Endothelial cell of umbilical vein (primary cell): ENCODE measurements at regions not wholly inside any gene's neighbourhood (a gene's known extent, or its start where the extent isn't known, plus 50 kb on each side); places are given as distances from the start of the nearest gene placed in this dataset.

ENCODE experiments used
- BruUV-seq: library from RNA; stranded (reverse); fragments of 400-500 nt; replicated peaks from 2 replicates; lab custom pipeline; 2021; lab: Mats Ljungman, UMichigan
- CTCF ChIA-PET: fragments of 300-600, 350-600 bp; sonication (Branson Sonifier 250); formaldehyde crosslinking; loops from one replicate; lab custom pipeline; 2021; ENCODE audit warnings: antibody characterized with exemption, inconsistent platforms; lab: Charles Lee
- POLR2A ChIA-PET: fragments of 300-600, 350-600 bp; sonication (Branson Sonifier 250); formaldehyde crosslinking; loops from one replicate; lab custom pipeline; 2021; ENCODE audit warnings: antibody characterized with exemption, inconsistent platforms; lab: Charles Lee
- DNase-seq: peaks from one replicate; pipeline ENCODE4 v3.0.0-alpha.2; 2011; ENCODE audit warnings: low read depth, low spot score
- FAIRE-seq: peaks from 2 replicates; lab custom pipeline; 2011; peaks lifted over from hg19 to GRCh38; lab: Jason Lieb, UNC
- H2AFZ ChIP-seq: 2 replicates; pipeline ENCODE4 v1.6.0; 2012; ENCODE audit warnings: low read depth, low read length, control low read depth, inconsistent platforms
- H3K27ac ChIP-seq: 2 replicates; pipeline ENCODE4 v1.5.1; 2011; ENCODE audit warnings: low read depth, mild to moderate bottlenecking, control low read depth, low read length, moderate library complexity; ENCODE audit not compliant: insufficient read depth
- H3K27me3 ChIP-seq, 2 experiments: 2 replicates each; pipeline versions ENCODE4 v1.6.0 to v1.6.1; 2011; ENCODE audit warnings: low read length in 2 of 2, mixed read lengths in 1 of 2; ENCODE audit not compliant: control insufficient read depth in 2 of 2, insufficient read depth in 2 of 2
- H3K36me3 ChIP-seq, 2 experiments: 2 replicates in 1 of 2; 3 replicates in 1 of 2; pipeline ENCODE4 v1.5.1; 2011; ENCODE audit warnings: low read length in 2 of 2, mild to moderate bottlenecking in 1 of 2, moderate library complexity in 1 of 2; ENCODE audit not compliant: control insufficient read depth in 2 of 2, insufficient read depth in 2 of 2; ENCODE audit errors: extremely low read depth in 1 of 2
- H3K4me1 ChIP-seq: 3 replicates; pipeline ENCODE4 v1.5.1; 2011; ENCODE audit warnings: mild to moderate bottlenecking, low read length; ENCODE audit not compliant: control insufficient read depth, insufficient read depth; ENCODE audit errors: extremely low read depth
- H3K4me2 ChIP-seq: 2 replicates; pipeline ENCODE4 v1.6.1; 2011; ENCODE audit warnings: low read length, control low read depth, mixed read lengths; ENCODE audit not compliant: insufficient read depth
- H3K4me3 ChIP-seq, 3 experiments: fragments of 200-600 bp in 1 of 3; sonication (generic), shearing (Covaris generic) in 1 of 3; replicated peaks in 1 of 3; 2 replicates each; pipeline ENCODE4 v1.5.1; 2011 to 2016; ENCODE audit warnings: control low read depth in 3 of 3, low read length in 3 of 3, mild to moderate bottlenecking in 2 of 3, inconsistent platforms in 1 of 3, low read depth in 1 of 3, moderate library complexity in 1 of 3; ENCODE audit not compliant: insufficient read depth in 1 of 3
- H3K79me2 ChIP-seq: 2 replicates; pipeline ENCODE4 v1.6.0; 2012; ENCODE audit warnings: low read length, inconsistent platforms; ENCODE audit not compliant: control insufficient read depth, insufficient read depth
- H3K9ac ChIP-seq: replicated peaks from 2 replicates; pipeline ENCODE3; 2011; ENCODE audit warnings: low read length, control low read depth; ENCODE audit not compliant: insufficient read depth; ENCODE audit errors: extremely low read depth
- H3K9me1 ChIP-seq: replicated peaks from 3 replicates; pipeline ENCODE4 v1.6.0; 2011; ENCODE audit warnings: mild to moderate bottlenecking, low read length; ENCODE audit not compliant: control insufficient read depth, insufficient read depth; ENCODE audit errors: extremely low read depth
- H3K9me3 ChIP-seq: replicated peaks from 2 replicates; pipeline ENCODE4 v1.5.1; 2012; ENCODE audit warnings: low read length, inconsistent platforms; ENCODE audit not compliant: control insufficient read depth, insufficient read depth
- H4K20me1 ChIP-seq: replicated peaks from 2 replicates; pipeline ENCODE3; 2011; ENCODE audit warnings: mild to moderate bottlenecking, low read length; ENCODE audit not compliant: control insufficient read depth, insufficient read depth; ENCODE audit errors: extremely low read depth
- CTCF ChIP-seq, 2 donors: IDR thresholded peaks; 1 replicate in 1 of 2; 2 replicates in 1 of 2; pipeline ENCODE4 v1.5.1; 2011; ENCODE audit warnings: low read length in 2 of 2, mild to moderate bottlenecking in 2 of 2, moderate library complexity in 2 of 2, control low read depth in 1 of 2, inconsistent platforms in 1 of 2, low read depth in 1 of 2; ENCODE audit not compliant: insufficient read depth in 1 of 2; ENCODE audit errors: extremely low read depth in 1 of 2
- EZH2 ChIP-seq: IDR thresholded peaks from 2 replicates; pipeline ENCODE4 v1.6.1; 2012; ENCODE audit warnings: borderline replicate concordance, low read depth, mild to moderate bottlenecking, moderate library complexity, low read length, inconsistent platforms; ENCODE audit not compliant: severe bottlenecking
- FOS ChIP-seq: IDR thresholded peaks from 2 replicates; pipeline ENCODE4 v1.6.1; 2011; ENCODE audit warnings: mild to moderate bottlenecking, low read length, moderate library complexity, borderline replicate concordance; ENCODE audit not compliant: insufficient read depth
- GATA2 ChIP-seq: IDR thresholded peaks from 2 replicates; pipeline ENCODE4 v1.7.0; 2011; ENCODE audit warnings: low read depth, mild to moderate bottlenecking, moderate library complexity, mixed read lengths, low read length; ENCODE audit not compliant: insufficient read length, insufficient read depth
- JUN ChIP-seq: IDR thresholded peaks from 2 replicates; pipeline ENCODE4 v1.6.1; 2011; ENCODE audit warnings: borderline replicate concordance, low read depth; ENCODE audit not compliant: insufficient read length, insufficient read depth
- MAX ChIP-seq: IDR thresholded peaks from 2 replicates; pipeline ENCODE4 v1.6.1; 2011; ENCODE audit not compliant: insufficient read depth, insufficient read length
- MYC ChIP-seq: IDR thresholded peaks from one replicate; pipeline ENCODE4 v1.6.1; 2011; ENCODE audit warnings: mild to moderate bottlenecking, low read depth, low read length
- POLR2A ChIP-seq: IDR thresholded peaks from 2 replicates; pipeline ENCODE4 v1.6.1; 2012; ENCODE audit warnings: low read depth, mild to moderate bottlenecking, control low read depth, low read length
- POLR2AphosphoS5 ChIP-seq: IDR thresholded peaks from 2 replicates; pipeline ENCODE4 v1.6.1; 2012; ENCODE audit warnings: low read depth, mild to moderate bottlenecking, control low read depth, low read length, moderate library complexity; ENCODE audit not compliant: insufficient read depth
- dilution Hi-C: fragments of 300-500 bp; cut with MboI; formaldehyde crosslinking; loops from one replicate; pipeline ENCODE4 v1.15.0; 2019; ENCODE audit warnings: low sequenced_read_pairs; ENCODE audit not compliant: extremely low pct_ligation_motif_present
- intact Hi-C: fragments of 100-400 bp; cut with micrococcal nuclease; formaldehyde crosslinking; loops from one replicate; pipeline ENCODE4 v1.10.0; 2022

GRCh38 chr18:34959989-34960388 is 81.2 kb upstream of the MAPRE2 start:
- ChIA-PET CTCF (no interaction called here), POLR2A (no interaction called here)
- no peak overlapping the region for H3K27ac ChIP-seq
- TF ChIP-seq EZH2 (no peak), POLR2AphosphoS5 (no peak), MAX (no peak), CTCF (IDR thresholded peaks at IDR 0.05; ENCODE audit: extremely low read depth in 1 of 2, insufficient read depth in 1 of 2, low read depth in 1 of 2, low read length in 2 of 2) (no peak), GATA2 (no peak), MYC (no peak), JUN (no peak), FOS (no peak), POLR2A (no peak)
- no peaks in the 10 kb centered on the region for H3K9me1 ChIP-seq
- dilution Hi-C loops = no loop called here
- DNase-seq (no peak), FAIRE-seq (no peak)
- intact Hi-C loops = no loop called here
- H3K36me3 ChIP-seq = no peaks in the 10 kb centered on the region
- H3K4me1 ChIP-seq = peaks cover 23% of the 10 kb centered on the region
- no peaks in the 10 kb centered on the region for H4K20me1 ChIP-seq
- H3K9ac ChIP-seq = no peak overlapping the region
- no peaks in the 10 kb centered on the region for H3K27me3 ChIP-seq
- no peak overlapping the region for H3K4me2 ChIP-seq
- H2AFZ ChIP-seq = no peak overlapping the region
- H3K4me3 ChIP-seq = no peak overlapping the region
- no peaks in the 10 kb centered on the region for H3K79me2 ChIP-seq
- H3K9me3 ChIP-seq = no peaks in the 10 kb centered on the region
- no TSS peak for BruUV-seq
